ENCODE measurements at regions not wholly inside any gene's neighbourhood (a gene's known extent, or its start where the extent isn't known, plus 50 kb on each side); places are given as distances from the start of the nearest gene placed in this dataset.

DNA sequence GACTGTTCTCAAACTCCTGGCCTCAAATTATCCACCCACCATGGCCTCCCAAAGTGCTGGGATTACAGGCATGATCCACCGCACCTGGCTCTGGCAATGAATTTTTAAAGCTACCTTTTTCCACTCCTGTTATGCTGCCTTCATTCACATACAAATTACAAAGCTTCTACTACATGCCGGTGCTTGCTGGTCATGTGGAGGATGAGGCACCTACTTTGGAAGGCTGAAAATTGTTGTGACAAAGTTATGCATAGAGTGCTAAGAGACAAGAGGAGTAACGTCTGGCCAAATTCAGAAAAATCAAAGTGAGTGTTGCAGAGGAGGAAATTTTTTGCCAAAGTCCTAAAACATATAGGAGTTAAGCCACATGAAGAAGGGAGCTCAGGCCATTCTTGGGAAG, 191.7 kb upstream of the PPFIA2 start:
- DNase-seq: no peak

DNA sequence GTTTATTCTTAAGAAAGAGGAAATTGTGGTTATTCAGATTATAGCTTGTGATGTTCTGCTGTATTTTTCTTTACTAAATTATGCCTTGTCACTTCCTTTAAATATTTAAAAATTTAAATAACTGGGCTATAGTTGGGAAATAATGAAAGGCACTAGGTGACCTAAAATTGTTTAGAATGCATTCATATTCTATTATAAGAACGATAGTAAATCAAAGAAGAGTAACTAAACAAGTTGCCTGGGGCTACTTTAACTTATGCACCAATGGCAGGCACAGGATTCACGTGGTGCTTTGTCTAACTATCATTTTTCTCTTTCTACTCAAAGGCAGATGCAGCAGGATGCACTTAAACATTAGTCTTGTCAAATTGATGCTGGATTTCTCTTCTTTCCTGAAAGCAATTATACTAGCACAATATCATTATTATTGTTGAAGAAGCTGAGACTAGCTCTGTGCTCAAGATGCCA, 190.7 kb upstream of the PPFIA2 start:
- no peak for DNase-seq

GRCh38 chr12:81949416-81949815, 190.3 kb upstream of the PPFIA2 start:
- no peak for DNase-seq

- no peak for DNase-seq
Measured at GRCh38 chr12:81944886-81945285, 185.7 kb upstream of the PPFIA2 start.

DNA sequence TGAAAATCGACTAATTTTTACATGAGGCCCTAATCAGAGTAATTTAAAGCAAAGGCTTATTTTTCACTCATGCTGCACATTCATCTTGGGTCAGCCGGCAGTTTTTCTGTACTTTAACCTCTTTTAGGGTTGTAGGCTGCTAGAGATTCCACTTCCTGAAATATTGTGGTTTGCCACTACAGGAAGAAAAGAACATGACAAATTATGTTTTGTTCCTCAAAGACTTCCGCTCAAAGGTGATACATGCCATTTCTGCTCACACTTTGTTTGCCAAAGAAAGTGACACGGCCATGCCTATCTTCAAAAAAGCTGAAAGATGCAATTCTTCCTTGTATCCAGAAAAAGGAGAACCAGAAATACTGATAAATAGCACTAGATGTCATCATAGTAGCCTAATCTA, 183.4 kb upstream of the PPFIA2 start:
- no peak for DNase-seq

DNA sequence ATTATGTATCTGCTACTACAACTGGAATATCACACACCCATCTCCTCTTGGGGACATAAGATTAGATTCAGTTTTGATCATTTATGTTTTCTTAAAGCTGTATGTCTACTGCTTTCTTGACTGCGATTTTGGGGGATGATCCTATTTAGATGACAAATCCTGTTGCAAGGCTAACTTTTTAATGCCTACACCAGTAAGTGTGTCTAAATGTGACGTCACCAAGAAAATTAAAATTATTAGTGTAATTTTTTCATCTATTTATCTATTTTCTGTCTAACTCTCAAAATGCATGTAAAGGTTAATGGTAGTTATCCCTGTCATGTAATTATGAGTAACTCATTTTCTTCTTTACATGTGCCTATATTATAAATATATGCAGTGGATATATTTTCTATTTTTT, 170.9 kb upstream of the PPFIA2 start:
- DNase-seq: no peak

GRCh38 chr12:81896771-81897170, 137.6 kb upstream of the PPFIA2 start:
- no peak for DNase-seq

DNA sequence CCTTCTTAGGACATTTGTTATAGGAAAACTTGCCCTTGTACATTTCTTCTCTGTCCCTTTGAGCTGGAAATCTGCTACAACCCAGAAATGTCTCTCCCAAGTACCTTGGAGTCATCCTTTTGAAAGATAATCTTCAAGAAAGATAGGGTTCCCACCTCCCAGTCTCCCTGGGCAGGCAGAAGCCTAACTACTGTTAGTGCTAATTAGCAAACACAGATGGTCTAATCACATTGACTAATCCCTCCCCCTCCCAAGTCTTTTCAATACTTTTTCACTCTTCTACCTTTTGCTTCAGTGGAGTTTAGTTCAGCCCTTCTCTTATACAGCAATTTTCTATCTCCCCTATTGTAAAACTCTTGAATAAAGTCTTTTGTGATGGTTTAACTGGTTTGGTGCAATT, 129.8 kb upstream of the PPFIA2 start:
- DNase-seq: no peak

- DNase-seq: no peak
Measured at GRCh38 chr12:81888106-81888740, 129.1 kb upstream of the PPFIA2 start.

DNA sequence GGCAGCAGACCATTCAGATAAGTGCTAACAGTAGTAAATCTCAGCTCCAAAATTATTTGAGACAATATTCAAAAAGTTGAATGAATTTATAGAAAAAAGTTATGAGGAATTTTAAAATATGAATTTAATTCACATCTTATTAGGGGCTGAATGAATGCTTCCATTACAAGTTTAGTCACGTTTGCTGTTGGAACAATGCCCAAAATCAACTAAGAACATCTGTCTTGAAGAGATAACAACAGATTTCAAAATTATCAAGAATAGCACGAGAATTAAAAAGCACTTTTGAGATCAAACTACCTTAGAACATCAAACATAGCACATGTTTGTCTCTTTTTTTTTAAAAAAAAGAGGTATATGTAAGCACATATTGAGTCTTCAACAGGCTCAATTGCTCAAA, 115.4 kb upstream of the PPFIA2 start:
- DNase-seq: no peak

GRCh38 chr12:81874166-81874565, 115.0 kb upstream of the PPFIA2 start:
- DNase-seq: no peak

GRCh38 chr12:81872400-81872799, 113.2 kb upstream of the PPFIA2 start:
- DNase-seq: no peak

DNA sequence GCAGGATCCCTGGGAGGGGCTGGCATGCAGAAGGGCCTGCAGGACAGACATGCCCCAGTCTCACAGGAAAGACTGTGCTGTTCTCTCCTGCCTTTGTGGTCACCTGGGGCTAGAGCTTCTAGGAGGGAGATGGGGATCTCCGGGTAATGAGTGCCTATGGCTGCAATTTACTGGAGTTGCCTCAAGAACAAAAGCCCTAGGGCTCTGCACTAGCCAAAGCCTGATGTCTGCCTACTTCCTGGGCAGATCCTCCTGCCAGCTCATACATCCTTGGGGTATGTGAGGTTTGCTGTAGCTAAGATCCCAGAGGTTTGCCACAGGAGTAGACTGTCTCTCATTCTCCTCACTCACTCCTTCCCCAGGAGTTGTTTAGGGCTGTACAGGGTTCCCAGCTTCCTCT, 106.9 kb upstream of the PPFIA2 start:
- DNase-seq: no peak

- DNase-seq: no peak
Measured at GRCh38 chr12:81863406-81863805, 104.3 kb upstream of the PPFIA2 start.

GRCh38 chr12:81859521-81859920, 100.4 kb upstream of the PPFIA2 start:
- DNase-seq: no peak

DNA sequence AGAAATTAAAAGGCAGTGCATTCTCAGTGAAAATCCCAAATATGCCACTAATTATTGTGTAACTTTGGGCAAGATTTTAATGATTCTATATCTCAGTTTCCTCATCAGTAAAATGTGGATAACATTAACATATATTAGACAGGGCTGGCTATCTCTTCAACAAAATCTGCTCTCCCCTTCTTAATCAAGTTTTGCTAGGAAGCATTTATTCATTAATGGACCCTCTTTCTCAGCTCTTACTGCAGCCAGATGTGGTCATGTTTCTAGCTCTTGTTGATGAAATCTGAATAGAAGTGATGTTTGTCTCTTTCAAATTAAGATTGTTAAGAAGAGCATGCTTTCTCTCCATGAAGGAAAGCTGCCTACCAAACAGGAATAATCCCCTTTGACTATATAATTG, 84.4 kb upstream of the PPFIA2 start:
- DNase-seq: no peak

GRCh38 chr12:81835783-81836182, 76.6 kb upstream of the PPFIA2 start:
- peak; percentile 29 for DNase-seq

GRCh38 chr12:81819991-81820633, 61.0 kb upstream of the PPFIA2 start:
- DNase-seq: no peak

DNA sequence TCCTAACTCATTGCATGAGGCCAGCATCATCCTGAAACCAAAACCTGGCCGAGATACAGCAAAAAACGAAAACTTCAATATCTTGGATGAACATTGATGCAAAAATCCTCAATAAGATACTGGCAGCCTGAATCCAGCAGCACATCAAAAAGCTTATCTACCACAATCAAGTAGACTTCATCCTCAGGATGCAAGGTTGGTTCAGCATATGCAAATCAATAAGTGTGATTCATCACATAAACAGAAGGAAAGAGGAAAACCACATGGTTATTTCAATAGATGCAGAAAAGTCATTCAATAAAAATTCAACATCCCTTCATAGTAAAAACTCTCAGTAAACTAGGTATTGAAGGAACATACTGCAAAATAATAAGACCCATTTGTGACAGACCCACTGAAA, 56.5 kb upstream of the PPFIA2 start:
- DNase-seq: no peak

DNA sequence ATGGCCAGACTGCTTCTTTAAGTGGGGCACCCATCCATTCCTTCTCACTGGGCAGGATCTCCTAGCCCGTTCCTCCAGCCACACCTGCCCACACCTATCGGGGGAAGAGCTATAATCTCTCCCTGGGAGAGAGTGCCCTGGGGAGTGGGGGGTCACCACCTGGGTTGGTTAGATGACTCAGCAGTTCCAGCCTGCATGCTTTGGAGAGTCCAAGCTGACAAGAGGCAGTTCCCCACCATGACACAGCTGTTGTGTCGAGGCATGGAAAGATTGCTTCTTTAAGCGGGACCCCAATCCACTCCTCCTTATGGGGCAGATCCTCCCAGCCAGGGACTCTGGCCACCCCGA, 52.6 kb upstream of the PPFIA2 start:
- no peak for DNase-seq

DNA sequence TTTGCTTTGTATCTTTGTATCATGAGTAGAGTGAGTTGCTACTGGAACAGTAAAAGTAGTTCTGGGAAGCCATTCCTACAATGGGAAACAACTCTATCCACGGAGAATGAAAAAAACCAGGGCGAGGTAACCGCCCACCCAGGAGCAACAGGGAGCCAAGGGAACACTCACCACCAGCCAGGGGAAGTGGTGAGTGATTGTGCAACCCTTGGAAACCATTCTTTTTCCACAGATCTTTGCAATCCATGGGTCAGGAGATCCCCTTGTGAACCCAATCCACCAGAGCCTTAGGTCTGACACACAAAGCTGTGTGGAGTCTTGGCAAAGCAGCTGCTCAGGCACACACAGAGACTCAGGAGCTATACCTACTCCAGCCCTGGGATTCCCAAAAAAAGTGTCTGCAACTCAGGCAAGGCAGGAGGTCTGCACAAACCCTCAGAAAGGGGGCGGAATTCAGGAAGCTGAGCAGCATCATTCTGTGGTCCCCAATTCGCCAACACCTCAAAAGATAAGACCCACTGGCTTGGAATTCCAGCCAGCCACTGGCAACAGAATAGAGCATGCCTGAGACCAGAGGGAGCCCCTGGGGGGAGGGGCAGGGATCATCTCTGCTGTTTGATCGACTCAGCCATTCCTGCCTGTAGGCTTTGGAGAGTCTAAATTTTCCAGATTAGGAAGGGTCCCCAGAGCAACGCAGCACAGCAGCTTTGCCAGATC, 52.1 kb upstream of the PPFIA2 start:
- DNase-seq: no peak

DNA sequence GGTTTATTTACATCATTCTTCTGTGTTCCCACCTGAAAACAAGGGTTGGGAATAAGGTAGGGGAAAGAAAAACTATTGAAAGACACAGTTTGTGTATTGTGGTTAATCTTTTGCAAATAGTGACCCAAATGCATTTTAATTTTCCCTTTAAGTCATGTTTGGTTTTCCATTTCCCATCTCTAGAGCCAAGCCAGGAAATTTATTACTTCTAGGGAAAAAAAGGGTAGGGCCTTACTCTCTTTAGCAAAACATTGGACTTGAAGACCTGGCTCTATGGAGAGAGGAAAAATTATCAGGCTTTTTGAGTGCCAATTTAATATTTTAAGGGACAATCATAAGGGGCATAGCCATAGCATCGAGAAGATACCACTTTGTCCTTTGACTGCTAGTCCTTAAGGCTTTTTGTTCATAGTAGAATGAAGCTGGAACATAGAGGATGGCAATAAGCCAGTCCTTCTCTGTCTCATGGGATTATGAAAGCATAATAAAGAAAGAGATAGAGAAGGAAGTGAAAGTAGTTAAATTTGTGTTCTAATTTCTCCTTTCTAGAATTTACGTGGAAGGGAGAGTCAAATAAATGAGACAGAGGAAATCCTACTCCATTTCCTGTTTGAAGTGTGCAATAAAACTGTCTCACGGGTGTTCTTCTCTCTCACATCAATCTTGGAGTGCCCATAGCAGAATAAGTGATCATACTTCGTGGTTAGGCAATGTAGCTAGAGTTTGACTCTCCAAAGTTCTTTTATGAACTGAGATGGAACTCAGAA, 50.9 kb upstream of the PPFIA2 start:
- DNase-seq: no peak

DNA sequence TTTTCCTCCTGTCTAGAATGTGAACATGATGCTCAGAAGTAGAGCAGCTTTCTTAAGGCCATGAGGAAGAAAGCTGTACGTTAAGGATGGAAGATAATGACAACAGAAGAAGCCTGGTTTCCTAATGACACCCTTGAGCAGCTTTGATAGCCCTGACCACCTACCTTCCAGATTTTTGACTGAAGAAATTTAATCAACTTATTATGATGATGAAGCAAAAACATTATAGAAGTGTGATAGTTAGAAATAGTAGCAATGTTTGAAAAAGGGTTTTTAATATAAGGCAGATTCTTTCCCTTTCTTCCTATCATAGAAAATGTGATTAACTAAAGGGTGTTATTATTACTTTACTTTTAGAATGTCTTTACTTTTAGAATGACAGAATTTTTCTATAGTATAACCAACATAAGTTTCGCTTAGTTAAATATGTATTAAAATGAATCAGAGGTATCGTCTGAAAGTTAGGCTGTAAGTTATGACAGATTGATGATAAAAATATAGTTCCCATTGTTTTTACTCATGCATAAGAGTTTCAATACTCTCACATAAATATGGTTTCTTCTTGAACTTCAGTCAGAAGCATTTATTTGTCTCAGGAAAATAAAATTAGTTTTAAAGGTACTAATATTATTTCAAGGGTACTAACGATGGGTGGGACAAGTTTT, 50.1 kb upstream of the PPFIA2 start:
- DNase-seq: no peak

Data from stimulated activated naive CD4-positive, alpha-beta T cell treated with Interleukin-2 at 50 U/mL for 16 hours (primary cell).